PC-3 (cell line): ENCODE measurements at regions not wholly inside any gene's neighbourhood (a gene's known extent, or its start where the extent isn't known, plus 50 kb on each side); places are given as distances from the start of the nearest gene placed in this dataset.

Experiments used
- ATAC-seq: fragments of 200-7000 bp; cut with Tn5 transposase; 2 replicates; pipeline ENCODE4 v1.9.1; 2020; ENCODE audit warnings: mild to moderate bottlenecking, moderate library complexity
- BruUV-seq: library from RNA; stranded (reverse); fragments of 400-500 nt; replicated peaks from 2 replicates; lab custom pipeline; 2021; lab: Mats Ljungman, UMichigan
- CTCF ChIA-PET: fragments of 300-600 bp; sonication (Branson Sonifier 250); formaldehyde crosslinking; loops from one replicate; lab custom pipeline; 2022; ENCODE audit warnings: antibody characterized with exemption; lab: Charles Lee
- POLR2A ChIA-PET: fragments of 300-600 bp; sonication (Branson Sonifier 250); formaldehyde crosslinking; loops from one replicate; lab custom pipeline; 2022; ENCODE audit warnings: antibody characterized with exemption; ENCODE audit not compliant: unreplicated experiment; lab: Charles Lee
- DNase-seq: peaks from one replicate; pipeline ENCODE4 v3.0.0-alpha.2; 2015
- H2AFZ ChIP-seq: fragments of 300-600 bp; sonication (generic); 2 replicates; pipeline ENCODE4 v1.6.0; 2016; ENCODE audit warnings: antibody characterized with exemption, low read length
- H3F3A ChIP-seq: fragments of 300-600 bp; sonication (generic); one replicate; pipeline ENCODE4 v1.6.0; 2017; ENCODE audit warnings: antibody characterized with exemption, low read length, control low read depth, mild to moderate bottlenecking; ENCODE audit not compliant: unreplicated experiment
- H3K27ac ChIP-seq: fragments of 300-600 bp; sonication (generic); 2 replicates; pipeline ENCODE4 v1.5.1; 2016; ENCODE audit warnings: mild to moderate bottlenecking, low read length
- H3K27me3 ChIP-seq: fragments of 300-600 bp; sonication (generic); 2 replicates; pipeline ENCODE4 v1.6.1; 2016; ENCODE audit warnings: low read length, mixed read lengths
- H3K36me3 ChIP-seq: fragments of 300-600 bp; sonication (generic); 2 replicates; pipeline ENCODE4 v1.6.1; 2016; ENCODE audit warnings: low read depth, mixed run types, low read length, mixed read lengths
- H3K4me1 ChIP-seq: fragments of 300-600 bp; sonication (generic); 2 replicates; pipeline ENCODE4 v1.5.1; 2016; ENCODE audit warnings: low read length; ENCODE audit not compliant: insufficient read depth
- H3K4me2 ChIP-seq: fragments of 300-600 bp; sonication (generic); 2 replicates; pipeline ENCODE4 v1.6.0; 2016; ENCODE audit warnings: low read length
- H3K4me3 ChIP-seq: fragments of 300-600 bp; sonication (generic); 2 replicates; pipeline ENCODE4 v1.5.1; 2016; ENCODE audit warnings: mild to moderate bottlenecking, low read length, mixed read lengths
- H3K79me2 ChIP-seq: fragments of 300-600 bp; sonication (generic); 2 replicates; pipeline ENCODE4 v1.6.1; 2017; ENCODE audit warnings: low read length, mixed read lengths
- H3K9ac ChIP-seq: fragments of 300-600 bp; sonication (generic); 2 replicates; pipeline ENCODE4 v1.6.0; 2016; ENCODE audit warnings: mild to moderate bottlenecking, low read length
- H3K9me2 ChIP-seq: fragments of 300-600 bp; sonication (generic); replicated peaks from 2 replicates; pipeline ENCODE4 v1.6.1; 2016; ENCODE audit warnings: mixed run types, low read length, mixed read lengths
- H3K9me3 ChIP-seq: fragments of 300-600 bp; sonication (generic); 2 replicates; pipeline ENCODE4 v1.6.1; 2016; ENCODE audit warnings: low read length, mixed read lengths
- H4K20me1 ChIP-seq: fragments of 300-600 bp; sonication (generic); 2 replicates; pipeline ENCODE4 v1.6.1; 2016; ENCODE audit warnings: low read length, mixed read lengths
- CTCF ChIP-seq: fragments of 300-600 bp; sonication (generic); conservative IDR thresholded peaks from 2 replicates; pipeline ENCODE4 v1.5.1; 2017; ENCODE audit warnings: antibody characterized with exemption, low read depth, mild to moderate bottlenecking, low read length
- EZH2 ChIP-seq: fragments of 300-600 bp; sonication (generic); IDR thresholded peaks from one replicate; pipeline ENCODE4 v1.6.1; 2017; ENCODE audit warnings: antibody characterized with exemption, mild to moderate bottlenecking, low read length; ENCODE audit not compliant: unreplicated experiment
- EZH2phosphoT487 ChIP-seq: fragments of 300-600 bp; sonication (generic); IDR thresholded peaks from 2 replicates; pipeline ENCODE4 v1.6.1; 2018; ENCODE audit warnings: mild to moderate bottlenecking, antibody characterized with exemption, low read length, borderline replicate concordance
- intact Hi-C: fragments of 100-400 bp; cut with micrococcal nuclease; formaldehyde crosslinking; loops from 2 replicates; pipeline ENCODE4 v1.9.0; 2023

GRCh38 chr13:39941911-39942551 lies 286.6 kb downstream of the COG6 start:
- Histone ChIP-seq H3K27me3 (no peaks in the 10 kb centered on the region), H3K36me3 (no peaks in the 10 kb centered on the region), H3K9ac (no peak overlapping the region), H3K9me3 (no peaks in the 10 kb centered on the region), H3K27ac (no peak overlapping the region), H4K20me1 (no peaks in the 10 kb centered on the region), H3F3A (no peaks in the 10 kb centered on the region), H3K4me3 (no peak overlapping the region), H2AFZ (no peak overlapping the region; the same call in 1 of the 2 replicates), H3K4me2 (no peak overlapping the region), H3K4me1 (no peaks in the 10 kb centered on the region), H3K79me2 (no peaks in the 10 kb centered on the region), H3K9me2 (no peaks in the 10 kb centered on the region)
- TF ChIP-seq EZH2, result no peak
- no peak for TF ChIP-seq CTCF
- TF ChIP-seq EZH2phosphoT487, result no peak
- no peak for ATAC-seq
- no TSS peak for BruUV-seq
- CTCF ChIA-PET, result interaction anchor here (0.5 to 1.3 kb wide), 8 partner anchors 10 to 741 kb away, joined by 3 to 6 read pairs (median 3); no protein-coding TSS in a partner anchor
- DNase-seq, result no peak
- POLR2A ChIA-PET, result interaction anchor here (0.6 kb wide), 1 partner anchor 706 kb away, joined by 3 read pairs; no protein-coding TSS in a partner anchor
- intact Hi-C loops, result loop anchor here (1.0 to 5.0 kb wide), 3 partner anchors 160 to 741 kb away; no protein-coding TSS in a partner anchor

- H3K4me3 ChIP-seq, result no peak overlapping the region
- no peaks in the 10 kb centered on the region for H3K9me3 ChIP-seq
- H3K9me2 ChIP-seq, result no peaks in the 10 kb centered on the region
- no peak overlapping the region for H3K27ac ChIP-seq
- ATAC-seq, result peak; percentile 99
- no peaks in the 10 kb centered on the region for H3K4me1 ChIP-seq
- no peaks in the 10 kb centered on the region for H4K20me1 ChIP-seq
- H3F3A ChIP-seq, result no peaks in the 10 kb centered on the region
- TF ChIP-seq EZH2phosphoT487 (no peak), CTCF (peak; percentile 97), EZH2 (no peak)
- H3K79me2 ChIP-seq, result no peaks in the 10 kb centered on the region
- no peak overlapping the region for H3K9ac ChIP-seq
- peak; percentile 85 for DNase-seq
- H3K27me3 ChIP-seq, result no peaks in the 10 kb centered on the region
- peak overlapping the region; percentile 41; the same call in 1 of the 2 replicates for H2AFZ ChIP-seq
- H3K36me3 ChIP-seq, result no peaks in the 10 kb centered on the region
- intact Hi-C loops, result loop anchor here (1.0 to 5.0 kb wide), 3 partner anchors 160 to 741 kb away; no protein-coding TSS in a partner anchor
- CTCF ChIA-PET, result interaction anchor here (0.5 to 1.3 kb wide), 8 partner anchors 9 to 740 kb away, joined by 3 to 6 read pairs (median 3); no protein-coding TSS in a partner anchor
- H3K4me2 ChIP-seq, result no peak overlapping the region
- POLR2A ChIA-PET, result interaction anchor here (0.6 kb wide), 1 partner anchor 707 kb away, joined by 3 read pairs; no protein-coding TSS in a partner anchor
- BruUV-seq, result no TSS peak
These were observed 287.3 kb downstream of the COG6 start for GRCh38 chr13:39942552-39943273.
